ENCODE measurements at regions not wholly inside any gene's neighbourhood (a gene's known extent, or its start where the extent isn't known, plus 50 kb on each side); places are given as distances from the start of the nearest gene placed in this dataset.

DNA sequence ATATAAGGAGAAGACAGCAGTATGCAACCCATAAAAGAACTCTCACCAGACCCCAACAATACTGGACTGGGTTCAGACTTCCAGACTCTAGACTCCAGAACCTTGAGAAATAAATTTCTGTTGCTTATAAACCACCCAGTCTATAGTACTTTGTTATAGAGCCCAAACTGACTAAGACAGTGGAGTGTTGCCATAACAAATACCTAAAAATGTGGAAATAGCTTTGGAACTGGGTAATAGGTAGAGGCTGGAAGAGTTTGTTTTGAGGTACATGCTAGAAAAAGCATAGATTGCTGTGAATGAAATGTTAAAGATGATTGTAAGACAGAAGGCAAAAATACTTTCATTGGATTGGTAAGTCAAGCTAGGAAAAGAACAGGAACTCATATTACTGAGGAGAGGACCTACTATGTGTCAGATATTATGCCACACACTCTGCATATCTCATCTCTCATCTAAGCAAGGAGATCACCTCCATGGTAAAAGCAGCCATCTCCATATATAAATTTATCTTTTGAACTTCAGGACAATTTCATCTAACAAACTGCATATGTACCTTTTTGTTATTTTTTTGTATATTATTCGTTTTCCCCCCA, 67.4 kb upstream of the FNDC3B start:
- no peak overlapping the region for H3K27ac ChIP-seq (ENCODE audit: low read length)
- H3K9me3 ChIP-seq (ENCODE audit: control insufficient read depth, low read length): no peaks in the 10 kb centered on the region
- WGBS: 63% methylated on average over 1 of the region's 1 CpG
- no peaks in the 10 kb centered on the region for H3K27me3 ChIP-seq (ENCODE audit: control insufficient read depth, insufficient read depth)
- intact Hi-C loops (cut with DNase I): no loop called here
- DNase-seq (no peak), ATAC-seq (no peak)
- peaks cover 4% of the 10 kb centered on the region for H3K4me1 ChIP-seq (ENCODE audit: control insufficient read depth, insufficient read depth, low read length)
- H3K4me3 ChIP-seq (ENCODE audit: low read length): no peak overlapping the region

DNA sequence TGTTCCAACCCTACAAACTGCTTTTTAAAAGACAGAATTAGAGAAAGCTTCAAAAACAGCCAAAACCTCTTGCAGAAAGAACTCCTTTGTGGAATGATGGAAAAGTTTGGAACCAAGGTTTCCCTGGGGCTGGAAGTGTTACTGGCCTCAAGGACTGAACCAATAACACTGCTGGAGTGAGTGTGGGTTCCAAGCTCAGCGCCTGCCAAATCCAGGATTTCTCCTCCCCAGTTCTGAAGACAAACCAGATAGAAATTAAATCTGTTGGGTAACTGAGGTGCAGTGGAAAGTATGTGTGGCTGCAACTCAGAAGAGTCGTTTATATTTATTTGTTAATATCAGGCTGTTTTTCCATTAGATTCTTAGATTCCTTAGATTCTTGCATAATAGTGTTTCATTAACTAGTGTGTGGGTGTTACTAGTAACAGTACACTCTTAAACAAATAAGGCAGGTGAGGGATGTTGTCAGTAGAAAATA, 66.5 kb upstream of the FNDC3B start:
- WGBS: 51% methylated on average over 2 of the region's 2 CpGs
- H3K27me3 ChIP-seq (ENCODE audit: control insufficient read depth, insufficient read depth): no peaks in the 10 kb centered on the region
- intact Hi-C loops (cut with DNase I): no loop called here
- H3K9me3 ChIP-seq (ENCODE audit: control insufficient read depth, low read length): no peaks in the 10 kb centered on the region
- peak; percentile 63 to 86 (median 74) for DNase-seq
- peaks cover 4% of the 10 kb centered on the region for H3K4me1 ChIP-seq (ENCODE audit: control insufficient read depth, insufficient read depth, low read length)
- peak; percentile 51 to 82 for ATAC-seq
- no peak overlapping the region for H3K4me3 ChIP-seq (ENCODE audit: low read length)
- no peak overlapping the region for H3K27ac ChIP-seq (ENCODE audit: low read length)

DNA sequence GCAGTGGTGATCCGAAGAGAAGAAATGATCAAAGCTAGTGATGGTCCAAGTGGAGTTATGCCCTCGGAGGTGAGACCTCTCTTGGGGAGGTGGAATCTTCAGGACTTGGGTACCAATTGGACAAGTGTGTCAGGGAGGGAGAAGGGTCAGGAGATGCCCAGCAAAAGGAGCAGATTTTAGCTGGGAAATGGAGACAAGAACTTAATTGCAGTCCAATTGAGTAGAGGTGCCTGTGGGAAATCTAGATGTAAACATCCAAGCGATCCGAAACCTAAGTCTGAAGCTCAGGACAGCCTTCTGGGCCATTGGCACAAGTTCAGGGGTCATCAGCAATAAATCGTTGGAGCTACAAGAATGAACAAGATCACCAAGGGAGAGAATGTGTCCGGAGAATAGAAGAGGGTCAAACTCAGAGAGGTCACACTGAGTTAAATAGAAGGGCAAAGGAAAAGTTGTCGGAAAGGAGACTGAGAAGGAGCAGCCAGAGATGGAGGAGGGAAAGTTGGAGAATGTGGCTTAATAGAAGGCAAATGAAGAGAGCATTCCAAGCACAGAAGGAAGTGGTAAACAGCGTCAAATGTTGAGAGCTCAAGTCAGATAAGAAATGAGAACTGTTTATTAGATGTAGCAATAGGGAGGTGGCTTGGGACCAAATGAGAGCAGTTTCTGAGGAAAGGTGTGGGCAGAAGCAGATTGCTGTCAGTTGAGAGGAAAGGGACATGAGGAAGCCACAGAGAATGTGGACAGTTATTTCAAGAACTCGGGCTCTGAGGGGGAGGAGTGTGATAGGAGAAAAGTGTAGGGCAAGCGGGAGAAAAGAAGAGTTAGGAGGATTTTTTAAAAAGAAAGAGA, 64.2 kb upstream of the FNDC3B start:
- peak; percentile 42 to 44 for ATAC-seq
- Histone ChIP-seq H3K27me3 (ENCODE audit: control insufficient read depth, insufficient read depth) (no peaks in the 10 kb centered on the region), H3K4me3 (ENCODE audit: low read length) (no peak overlapping the region), H3K9me3 (ENCODE audit: control insufficient read depth, low read length) (no peaks in the 10 kb centered on the region), H3K4me1 (ENCODE audit: control insufficient read depth, insufficient read depth, low read length) (peaks cover 4% of the 10 kb centered on the region), H3K27ac (ENCODE audit: low read length) (no peak overlapping the region)
- WGBS: 55% methylated on average over 10 of the region's 10 CpGs
- no peak for DNase-seq
- intact Hi-C loops (cut with DNase I): no loop called here

DNA sequence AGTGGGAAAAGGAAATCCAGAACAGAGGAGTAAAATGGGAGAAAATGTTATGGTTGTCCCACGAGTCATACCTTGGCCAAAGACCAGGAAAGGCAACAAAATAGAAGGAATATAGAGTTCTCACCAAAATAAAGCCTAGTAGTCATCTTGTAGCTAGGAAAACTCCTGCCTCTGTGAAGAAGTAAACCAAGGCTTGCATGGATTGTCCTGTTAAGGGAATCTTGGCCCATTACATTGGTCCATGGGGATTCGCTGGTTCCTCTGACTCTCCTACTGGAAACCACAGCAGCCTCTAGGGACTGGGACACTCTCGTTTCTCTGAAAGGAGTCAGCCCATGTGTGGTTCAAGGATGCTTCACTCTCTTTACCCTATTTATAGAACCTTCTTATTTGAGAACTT, 62.9 kb upstream of the FNDC3B start:
- ATAC-seq (no peak), DNase-seq (no peak)
- no peaks in the 10 kb centered on the region for H3K9me3 ChIP-seq (ENCODE audit: control insufficient read depth, low read length)
- intact Hi-C loops (cut with DNase I): no loop called here
- peaks cover 4% of the 10 kb centered on the region for H3K4me1 ChIP-seq (ENCODE audit: control insufficient read depth, insufficient read depth, low read length)
- H3K27ac ChIP-seq (ENCODE audit: low read length): peak overlapping the region; percentile 36
- no peaks in the 10 kb centered on the region for H3K27me3 ChIP-seq (ENCODE audit: control insufficient read depth, insufficient read depth)
- 69% methylated on average over 3 of the region's 3 CpGs for WGBS
- no peak overlapping the region for H3K4me3 ChIP-seq (ENCODE audit: low read length)

DNA sequence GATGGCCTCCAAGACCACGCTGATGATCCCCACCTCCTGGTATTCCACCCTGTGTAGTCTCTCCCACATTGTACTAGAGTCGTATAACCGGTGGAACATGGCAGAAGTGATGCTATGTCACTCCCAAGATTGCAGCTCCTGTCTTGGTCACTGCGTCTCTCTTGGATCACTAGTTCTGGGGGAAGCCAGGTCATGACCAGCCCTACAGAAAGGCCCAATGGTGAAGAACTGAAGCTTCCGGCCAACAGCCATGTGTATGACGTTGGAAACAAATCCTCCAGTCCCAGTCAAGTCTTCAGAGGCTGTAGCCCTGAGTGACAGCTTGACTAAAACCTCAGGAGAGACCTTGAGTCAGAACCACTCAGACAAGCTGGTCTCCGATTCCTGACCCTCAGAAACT, 61.9 kb upstream of the FNDC3B start:
- intact Hi-C loops (cut with DNase I): no loop called here
- 93% methylated on average over 7 of the region's 7 CpGs for WGBS
- H3K4me1 ChIP-seq (ENCODE audit: control insufficient read depth, insufficient read depth, low read length): peaks cover 4% of the 10 kb centered on the region

DNA sequence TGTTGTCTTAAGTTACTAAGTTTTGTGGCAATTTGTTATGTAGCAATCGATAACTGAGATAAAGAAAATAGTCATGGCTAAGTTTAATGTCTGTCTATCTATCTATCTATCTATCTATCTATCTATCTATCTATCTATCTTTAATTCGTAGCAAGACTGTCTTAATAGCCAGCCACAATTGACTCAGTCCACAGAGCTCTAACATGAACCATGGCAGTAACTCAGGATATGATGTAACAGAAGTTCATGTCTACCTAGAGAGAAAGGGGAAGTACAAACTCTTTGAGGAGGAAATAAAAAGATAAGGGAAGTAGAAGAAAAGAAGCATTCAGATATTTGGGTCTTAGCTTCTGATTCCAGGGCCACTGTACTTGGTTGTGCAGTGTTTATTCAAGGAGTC, 61.5 kb upstream of the FNDC3B start:
- ATAC-seq: no peak
- WGBS: 83% methylated on average over 2 of the region's 2 CpGs

More for the DNA sequence above, 61.9 kb upstream of the FNDC3B start:
- Histone ChIP-seq H3K9me3 (ENCODE audit: control insufficient read depth, low read length) (no peaks in the 10 kb centered on the region), H3K4me3 (ENCODE audit: low read length) (no peak overlapping the region), H3K27ac (ENCODE audit: low read length) (no peak overlapping the region), H3K27me3 (ENCODE audit: control insufficient read depth, insufficient read depth) (no peaks in the 10 kb centered on the region)
- ATAC-seq (no peak), DNase-seq (no peak)

DNA sequence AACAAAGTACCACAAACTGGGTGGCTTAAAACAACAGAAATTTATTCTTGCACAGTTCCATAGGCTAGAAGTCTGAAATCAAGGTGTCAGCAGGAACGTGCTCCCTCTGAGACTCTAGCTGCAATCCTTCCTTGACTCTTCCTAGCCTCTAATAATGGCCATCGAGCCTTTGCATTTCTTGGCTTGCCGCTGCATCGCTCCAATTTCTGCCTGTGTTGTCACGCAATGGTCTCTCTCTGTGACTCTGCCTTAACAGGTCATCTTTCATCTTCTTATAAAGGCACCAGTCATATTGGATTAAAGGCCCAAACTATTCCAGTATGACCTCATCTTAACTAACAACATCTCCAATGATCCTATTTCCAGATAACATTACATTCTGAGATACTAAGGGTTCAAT, 61.0 kb upstream of the FNDC3B start:
- no peaks in the 10 kb centered on the region for H3K27me3 ChIP-seq (ENCODE audit: control insufficient read depth, insufficient read depth)
- 92% methylated on average over 5 of the region's 5 CpGs for WGBS
- H3K27ac ChIP-seq (ENCODE audit: low read length): no peak overlapping the region
- no peak overlapping the region for H3K4me3 ChIP-seq (ENCODE audit: low read length)
- peaks cover 4% of the 10 kb centered on the region for H3K4me1 ChIP-seq (ENCODE audit: control insufficient read depth, insufficient read depth, low read length)
- no peak for ATAC-seq
- no peak for DNase-seq
- H3K9me3 ChIP-seq (ENCODE audit: control insufficient read depth, low read length): no peaks in the 10 kb centered on the region
- intact Hi-C loops (cut with DNase I): no loop called here

More for the DNA sequence above, 61.5 kb upstream of the FNDC3B start:
- DNase-seq: no peak
- intact Hi-C loops (cut with DNase I): no loop called here
- no peaks in the 10 kb centered on the region for H3K9me3 ChIP-seq (ENCODE audit: control insufficient read depth, low read length)
- no peak overlapping the region for H3K4me3 ChIP-seq (ENCODE audit: low read length)
- H3K27ac ChIP-seq (ENCODE audit: low read length): no peak overlapping the region
- H3K4me1 ChIP-seq (ENCODE audit: control insufficient read depth, insufficient read depth, low read length): peaks cover 4% of the 10 kb centered on the region
- no peaks in the 10 kb centered on the region for H3K27me3 ChIP-seq (ENCODE audit: control insufficient read depth, insufficient read depth)

DNA sequence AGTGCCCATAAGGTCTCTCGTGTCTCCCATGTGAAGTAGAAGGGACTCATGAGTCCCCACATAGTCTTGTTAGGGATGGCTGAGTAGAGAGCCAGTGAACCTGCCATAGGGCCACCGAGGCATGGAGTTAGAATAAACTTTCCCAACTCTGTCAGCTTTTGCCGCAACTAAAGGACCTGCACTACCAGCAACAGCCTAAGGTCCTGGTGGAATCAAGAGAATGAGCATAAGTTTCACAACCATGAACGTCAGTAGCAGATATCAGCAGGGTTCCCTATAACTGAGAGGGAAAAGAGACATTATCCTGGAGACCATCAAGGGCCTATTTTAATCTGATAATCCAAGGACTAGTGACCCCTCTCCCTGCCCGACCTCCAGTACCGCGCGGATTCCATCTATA, 60.3 kb upstream of the FNDC3B start:
- Histone ChIP-seq H3K27ac (ENCODE audit: low read length) (no peak overlapping the region), H3K4me1 (ENCODE audit: control insufficient read depth, insufficient read depth, low read length) (peaks cover 4% of the 10 kb centered on the region), H3K4me3 (ENCODE audit: low read length) (no peak overlapping the region), H3K27me3 (ENCODE audit: control insufficient read depth, insufficient read depth) (no peaks in the 10 kb centered on the region), H3K9me3 (ENCODE audit: control insufficient read depth, low read length) (no peaks in the 10 kb centered on the region)
- no peak for DNase-seq
- no peak for ATAC-seq
- 89% methylated on average over 8 of the region's 8 CpGs for WGBS
- intact Hi-C loops (cut with DNase I): no loop called here

DNA sequence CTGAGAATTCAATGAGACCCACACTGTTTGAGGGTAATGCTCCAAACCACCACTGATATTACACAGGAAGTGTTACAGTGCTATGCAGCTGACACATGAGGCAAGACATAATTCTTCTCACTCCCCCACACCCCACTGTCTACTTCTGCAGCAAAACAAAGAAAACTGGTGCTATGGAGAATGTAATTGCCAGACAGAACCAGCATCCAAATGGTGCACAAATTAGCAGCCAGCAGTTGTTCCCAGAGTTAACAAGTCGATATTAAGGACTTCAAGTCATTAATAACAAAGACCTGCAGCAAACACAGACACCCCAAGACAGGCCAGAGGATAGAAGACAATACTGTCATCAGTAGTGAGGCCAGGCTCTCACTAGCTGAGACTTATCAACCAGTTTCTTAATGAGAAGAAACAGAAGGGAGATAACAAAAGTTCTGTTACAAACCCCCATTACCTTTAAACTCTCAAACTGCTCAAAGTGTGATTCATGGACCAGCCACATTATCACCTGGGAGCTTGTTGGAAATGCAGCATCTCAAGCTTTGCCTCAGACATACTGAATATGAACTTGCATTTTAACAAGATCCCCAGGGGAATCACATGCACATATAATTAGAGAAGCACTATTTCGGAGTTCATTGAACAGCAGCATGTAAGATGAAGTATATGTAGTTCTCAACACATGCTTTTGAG, 58.7 kb upstream of the FNDC3B start:
- DNase-seq: no peak
- Histone ChIP-seq H3K27ac (ENCODE audit: low read length) (no peak overlapping the region), H3K4me1 (ENCODE audit: control insufficient read depth, insufficient read depth, low read length) (no peaks in the 10 kb centered on the region), H3K4me3 (ENCODE audit: low read length) (no peak overlapping the region), H3K27me3 (ENCODE audit: control insufficient read depth, insufficient read depth) (no peaks in the 10 kb centered on the region), H3K9me3 (ENCODE audit: control insufficient read depth, low read length) (no peaks in the 10 kb centered on the region)
- intact Hi-C loops (cut with DNase I): no loop called here
- ATAC-seq: no peak
- WGBS: 56% methylated on average over 2 of the region's 2 CpGs

DNA sequence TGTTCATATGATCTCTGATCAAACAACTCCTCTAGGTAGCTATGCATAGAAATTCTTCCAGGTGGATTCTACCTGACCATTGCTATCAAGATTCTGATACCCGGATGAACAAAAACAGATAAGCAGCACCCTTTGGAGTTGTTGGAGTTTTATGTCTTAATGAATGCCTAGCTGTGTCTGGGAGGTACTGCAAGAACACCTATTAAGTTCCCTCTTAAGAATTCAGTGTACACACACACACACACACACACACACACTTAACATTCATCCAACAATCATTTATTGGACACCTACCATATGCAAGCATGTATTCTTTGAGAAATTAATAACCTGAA, 58.1 kb upstream of the FNDC3B start:
- ATAC-seq: no peak
- Histone ChIP-seq H3K27me3 (ENCODE audit: control insufficient read depth, insufficient read depth) (no peaks in the 10 kb centered on the region), H3K4me3 (ENCODE audit: low read length) (no peak overlapping the region), H3K27ac (ENCODE audit: low read length) (no peak overlapping the region), H3K4me1 (ENCODE audit: control insufficient read depth, insufficient read depth, low read length) (no peaks in the 10 kb centered on the region), H3K9me3 (ENCODE audit: control insufficient read depth, low read length) (no peaks in the 10 kb centered on the region)
- intact Hi-C loops (cut with DNase I): no loop called here
- DNase-seq: no peak
- WGBS: 68% methylated on average over 1 of the region's 1 CpG

DNA sequence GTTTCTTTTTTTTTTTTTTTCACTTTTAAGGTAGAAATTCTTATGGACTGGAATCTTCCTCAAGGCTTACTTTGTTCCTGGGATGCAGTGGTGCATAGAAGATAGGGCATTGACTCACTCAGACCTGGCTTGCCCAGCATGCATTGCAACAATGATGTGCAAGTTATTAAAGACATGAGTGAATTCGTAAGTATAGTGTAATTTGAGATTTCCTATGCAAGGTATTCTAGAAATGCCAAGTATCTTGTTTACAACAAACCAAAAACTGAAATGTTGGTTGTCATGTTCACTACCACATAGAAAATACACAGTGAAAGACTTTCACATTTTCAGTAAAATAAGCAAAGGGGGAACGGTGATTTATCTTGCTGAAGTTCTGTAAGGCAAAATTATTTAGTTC, 56.5 kb upstream of the FNDC3B start:
- intact Hi-C loops (cut with DNase I): no loop called here
- DNase-seq (no peak), ATAC-seq (no peak)
- Histone ChIP-seq H3K27ac (ENCODE audit: low read length) (no peak overlapping the region), H3K9me3 (ENCODE audit: control insufficient read depth, low read length) (no peaks in the 10 kb centered on the region), H3K4me3 (ENCODE audit: low read length) (no peak overlapping the region), H3K27me3 (ENCODE audit: control insufficient read depth, insufficient read depth) (no peaks in the 10 kb centered on the region), H3K4me1 (ENCODE audit: control insufficient read depth, insufficient read depth, low read length) (no peaks in the 10 kb centered on the region)
- WGBS: 60% methylated on average over 2 of the region's 2 CpGs
